ENCODE measurements at regions not wholly inside any gene's neighbourhood (a gene's known extent, or its start where the extent isn't known, plus 50 kb on each side); places are given as distances from the start of the nearest gene placed in this dataset.

GRCh38 chr5:135271533-135272310, 127.3 kb downstream of the MACROH2A1 start:
- Mint-ChIP-seq H3K36me3 (ENCODE audit: insufficient read depth in 1 of 3, low read depth in 3 of 3) (no peaks in the 10 kb centered on the region), H3K4me3 (no peak overlapping the region), H3K9me3 (no peaks in the 10 kb centered on the region), H3K4me1 (peaks cover 6 to 9% of the 10 kb centered on the region in 2 experiments; a peak in 2 of 4 replicates), H3K27ac (no peak overlapping the region), H3K27me3 (ENCODE audit: low read depth) (peaks cover 19% of the 10 kb centered on the region)
- Histone ChIP-seq H2BK12ac (ENCODE audit: insufficient read length, low read depth, low read length) (no peak overlapping the region), H3K27ac (ENCODE audit: insufficient read length, low read depth, low read length) (no peak overlapping the region), H2AFZ (ENCODE audit: low read length) (no peak overlapping the region), H3K9ac (ENCODE audit: extremely low read depth, insufficient read length, low read length) (no peak overlapping the region), H2BK5ac (ENCODE audit: insufficient read length, low read length) (no peak overlapping the region), H3K4me2 (ENCODE audit: insufficient read depth, insufficient read length, low read length) (no peak overlapping the region), H2BK120ac (ENCODE audit: low read depth, low read length, poor library complexity, severe bottlenecking) (no peak overlapping the region), H2BK20ac (ENCODE audit: low read depth, low read length, poor library complexity, severe bottlenecking) (no peak overlapping the region), H3K4me1 (ENCODE audit: insufficient read depth, low read length) (no peaks in the 10 kb centered on the region), H3K79me1 (ENCODE audit: insufficient read depth, low read depth, low read length, poor library complexity, severe bottlenecking) (no peaks in the 10 kb centered on the region), H3K56ac (ENCODE audit: insufficient read length, low read depth, low read length) (no peak overlapping the region), H4K8ac (replicated peaks; ENCODE audit: insufficient read length, low read depth, low read length) (no peak overlapping the region), H3K18ac (ENCODE audit: insufficient read length, low read depth, low read length) (no peak overlapping the region), H3K79me2 (ENCODE audit: insufficient read depth, low read length) (no peaks in the 10 kb centered on the region), H3T11ph (ENCODE audit: low read length) (no peak overlapping the region), H3K9me3 (ENCODE audit: control insufficient read depth, low read depth, low read length) (no peaks in the 10 kb centered on the region), H4K5ac (ENCODE audit: insufficient read length, low read depth, low read length) (no peak overlapping the region), H3K23ac (ENCODE audit: insufficient read length, low read depth, low read length) (no peak overlapping the region), H3K14ac (ENCODE audit: insufficient read depth, low read length) (no peak overlapping the region; the same call in 1 of the 2 replicates), H2AK5ac (ENCODE audit: insufficient read length, low read length) (no peak overlapping the region), H3K27me3 (ENCODE audit: insufficient read depth, low read length) (no peaks in the 10 kb centered on the region), H4K20me1 (ENCODE audit: control insufficient read depth, insufficient read depth, insufficient read length) (no peaks in the 10 kb centered on the region), H3K4ac (ENCODE audit: low read depth, low read length) (no peak overlapping the region), H4K91ac (ENCODE audit: insufficient read length, low read depth, low read length) (no peak overlapping the region), H2BK15ac (ENCODE audit: low read depth, low read length) (no peak overlapping the region), H3K23me2 (ENCODE audit: insufficient read length, low read depth, low read length, poor library complexity, severe bottlenecking) (no peaks in the 10 kb centered on the region)
- TF ChIP-seq, protein P1, sequence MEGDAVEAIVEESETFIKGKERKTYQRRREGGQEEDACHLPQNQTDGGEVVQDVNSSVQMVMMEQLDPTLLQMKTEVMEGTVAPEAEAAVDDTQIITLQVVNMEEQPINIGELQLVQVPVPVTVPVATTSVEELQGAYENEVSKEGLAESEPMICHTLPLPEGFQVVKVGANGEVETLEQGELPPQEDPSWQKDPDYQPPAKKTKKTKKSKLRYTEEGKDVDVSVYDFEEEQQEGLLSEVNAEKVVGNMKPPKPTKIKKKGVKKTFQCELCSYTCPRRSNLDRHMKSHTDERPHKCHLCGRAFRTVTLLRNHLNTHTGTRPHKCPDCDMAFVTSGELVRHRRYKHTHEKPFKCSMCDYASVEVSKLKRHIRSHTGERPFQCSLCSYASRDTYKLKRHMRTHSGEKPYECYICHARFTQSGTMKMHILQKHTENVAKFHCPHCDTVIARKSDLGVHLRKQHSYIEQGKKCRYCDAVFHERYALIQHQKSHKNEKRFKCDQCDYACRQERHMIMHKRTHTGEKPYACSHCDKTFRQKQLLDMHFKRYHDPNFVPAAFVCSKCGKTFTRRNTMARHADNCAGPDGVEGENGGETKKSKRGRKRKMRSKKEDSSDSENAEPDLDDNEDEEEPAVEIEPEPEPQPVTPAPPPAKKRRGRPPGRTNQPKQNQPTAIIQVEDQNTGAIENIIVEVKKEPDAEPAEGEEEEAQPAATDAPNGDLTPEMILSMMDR (conservative IDR thresholded peaks at IDR 0.05), result no peak
- WGBS (ENCODE audit: extremely low coverage, insufficient read length, low lambda C conversion rate), result no CpG with 5 or more reads among the region's 14 CpGs
- no peak for DNase-seq
